ENCODE measurements at regions not wholly inside any gene's neighbourhood (a gene's known extent, or its start where the extent isn't known, plus 50 kb on each side); places are given as distances from the start of the nearest gene placed in this dataset.

GRCh38 chr7:22008087-22008486 is 62.4 kb upstream of the CDCA7L start:
- TF ChIP-seq CTCF (IDR thresholded peaks at IDR 0.05) (no peak), POLR2AphosphoS5 (IDR thresholded peaks at IDR 0.05) (no peak)

All from gastroesophageal sphincter (tissue), 3 donors.